ENCODE measurements at regions not wholly inside any gene's neighbourhood (a gene's known extent, or its start where the extent isn't known, plus 50 kb on each side); places are given as distances from the start of the nearest gene placed in this dataset.
"Not testable (repeated sequence)": the region's sequence is repeated elsewhere in the genome, so short reads cannot be mapped to it uniquely, and the experiment has no call there.

- CTCF ChIA-PET: no interaction called here
- Histone ChIP-seq H3K4me3 (replicated peaks in 1 of 3; ENCODE audit: insufficient read depth in 1 of 3, low read depth in 1 of 3, low read length in 3 of 3) (no peak overlapping the region), H3K27ac (ENCODE audit: insufficient read depth, low read depth, low read length) (no peak overlapping the region), H2AFZ (ENCODE audit: low read depth, low read length) (no peak overlapping the region), H3K79me2 (ENCODE audit: control insufficient read depth, insufficient read depth, low read length) (no peaks in the 10 kb centered on the region), H3K36me3 (ENCODE audit: control insufficient read depth in 2 of 2, extremely low read depth in 1 of 2, insufficient read depth in 2 of 2, low read length in 2 of 2) (no peaks in the 10 kb centered on the region), H3K27me3 (ENCODE audit: control insufficient read depth in 2 of 2, insufficient read depth in 2 of 2, low read length in 2 of 2) (no peaks in the 10 kb centered on the region), H3K9ac (replicated peaks; ENCODE audit: extremely low read depth, insufficient read depth, low read length) (no peak overlapping the region), H3K9me1 (replicated peaks; ENCODE audit: control insufficient read depth, extremely low read depth, insufficient read depth, low read length) (no peaks in the 10 kb centered on the region), H4K20me1 (replicated peaks; ENCODE audit: control insufficient read depth, extremely low read depth, insufficient read depth, low read length) (no peaks in the 10 kb centered on the region), H3K4me1 (ENCODE audit: control insufficient read depth, extremely low read depth, insufficient read depth, low read length) (no peaks in the 10 kb centered on the region), H3K4me2 (ENCODE audit: insufficient read depth, low read length) (no peak overlapping the region), H3K9me3 (replicated peaks; ENCODE audit: control insufficient read depth, insufficient read depth, low read length) (no peaks in the 10 kb centered on the region)
- dilution Hi-C loops (cut with MboI; ENCODE audit: extremely low pct_ligation_motif_present, low sequenced_read_pairs): no loop called here
- no TSS peak for BruUV-seq (replicated peaks)
- FAIRE-seq (peak; percentile 61), DNase-seq (ENCODE audit: low read depth, low spot score) (no peak)
- POLR2A ChIA-PET: no interaction called here
- intact Hi-C loops (cut with micrococcal nuclease): no loop called here
- no peak for TF ChIP-seq POLR2A (IDR thresholded peaks at IDR 0.05; ENCODE audit: low read depth, low read length)
Measured at GRCh38 chrX:19245711-19246269, 97.9 kb upstream of the PDHA1 start.

- dilution Hi-C loops (cut with MboI; ENCODE audit: extremely low pct_ligation_motif_present, low sequenced_read_pairs): no loop called here
Measured at GRCh38 chrX:19256986-19257385, 86.7 kb upstream of the PDHA1 start.

DNA sequence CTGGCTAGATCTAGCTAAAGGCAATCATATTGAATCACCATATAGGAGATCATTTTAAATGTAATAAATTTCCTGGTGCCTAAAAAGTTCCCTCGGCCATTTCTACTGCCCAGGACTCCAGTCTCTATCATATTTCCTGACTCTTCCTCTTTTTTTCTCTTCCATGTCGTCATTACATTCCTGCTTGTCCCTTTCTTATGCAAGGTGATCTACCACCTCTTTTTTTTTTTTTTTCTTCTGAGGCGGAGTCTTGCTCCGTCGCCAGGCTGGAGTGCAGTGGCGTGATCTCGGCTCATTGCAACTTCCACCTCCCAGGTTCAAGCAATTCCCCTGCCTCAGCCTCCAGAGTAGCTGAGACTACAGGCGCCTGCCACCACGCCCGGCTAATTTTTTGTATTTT lies 82.7 kb upstream of the PDHA1 start:
- H4K20me1 ChIP-seq (replicated peaks; ENCODE audit: control insufficient read depth, extremely low read depth, insufficient read depth, low read length); FAIRE-seq; POLR2A ChIA-PET; H3K27me3 ChIP-seq (ENCODE audit: control insufficient read depth in 2 of 2, insufficient read depth in 2 of 2, low read length in 2 of 2); H3K4me2 ChIP-seq (ENCODE audit: insufficient read depth, low read length); H3K4me1 ChIP-seq (ENCODE audit: control insufficient read depth, extremely low read depth, insufficient read depth, low read length); H3K9me3 ChIP-seq (replicated peaks; ENCODE audit: control insufficient read depth, insufficient read depth, low read length); H3K79me2 ChIP-seq (ENCODE audit: control insufficient read depth, insufficient read depth, low read length); CTCF ChIA-PET; BruUV-seq (replicated peaks); H3K36me3 ChIP-seq (ENCODE audit: control insufficient read depth in 2 of 2, extremely low read depth in 1 of 2, insufficient read depth in 2 of 2, low read length in 2 of 2); H3K4me3 ChIP-seq (replicated peaks in 1 of 3; ENCODE audit: insufficient read depth in 1 of 3, low read depth in 1 of 3, low read length in 3 of 3); H3K9me1 ChIP-seq (replicated peaks; ENCODE audit: control insufficient read depth, extremely low read depth, insufficient read depth, low read length); H2AFZ ChIP-seq (ENCODE audit: low read depth, low read length); H3K9ac ChIP-seq (replicated peaks; ENCODE audit: extremely low read depth, insufficient read depth, low read length); H3K27ac ChIP-seq (ENCODE audit: insufficient read depth, low read depth, low read length); DNase-seq (ENCODE audit: low read depth, low spot score); intact Hi-C loops (cut with micrococcal nuclease); dilution Hi-C loops (cut with MboI; ENCODE audit: extremely low pct_ligation_motif_present, low sequenced_read_pairs): not testable (repeated sequence)

More at GRCh38 chrX:19256986-19257385, 86.7 kb upstream of the PDHA1 start:
- H3K4me1 ChIP-seq (ENCODE audit: control insufficient read depth, extremely low read depth, insufficient read depth, low read length): no peaks in the 10 kb centered on the region
- H3K27ac ChIP-seq (ENCODE audit: insufficient read depth, low read depth, low read length): no peak overlapping the region
- no peak for FAIRE-seq
- ChIA-PET POLR2A (no interaction called here), CTCF (no interaction called here)
- no peak for DNase-seq (ENCODE audit: low read depth, low spot score)
- TF ChIP-seq FOS (IDR thresholded peaks at IDR 0.05; ENCODE audit: borderline replicate concordance, insufficient read depth, low read length) (no peak), POLR2AphosphoS5 (IDR thresholded peaks at IDR 0.05; ENCODE audit: insufficient read depth, low read depth, low read length) (no peak), GATA2 (IDR thresholded peaks at IDR 0.05; ENCODE audit: insufficient read depth, insufficient read length, low read depth, low read length) (no peak), EZH2 (IDR thresholded peaks at IDR 0.05; ENCODE audit: borderline replicate concordance, low read depth, low read length, severe bottlenecking) (no peak), POLR2A (IDR thresholded peaks at IDR 0.05; ENCODE audit: low read depth, low read length) (no peak), MYC (IDR thresholded peaks at IDR 0.05; ENCODE audit: low read depth, low read length) (no peak)
- TF ChIP-seq, protein P1, sequence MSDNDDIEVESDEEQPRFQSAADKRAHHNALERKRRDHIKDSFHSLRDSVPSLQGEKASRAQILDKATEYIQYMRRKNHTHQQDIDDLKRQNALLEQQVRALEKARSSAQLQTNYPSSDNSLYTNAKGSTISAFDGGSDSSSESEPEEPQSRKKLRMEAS (IDR thresholded peaks at IDR 0.05; ENCODE audit: insufficient read depth, insufficient read length): no peak
- TF ChIP-seq, protein P2, sequence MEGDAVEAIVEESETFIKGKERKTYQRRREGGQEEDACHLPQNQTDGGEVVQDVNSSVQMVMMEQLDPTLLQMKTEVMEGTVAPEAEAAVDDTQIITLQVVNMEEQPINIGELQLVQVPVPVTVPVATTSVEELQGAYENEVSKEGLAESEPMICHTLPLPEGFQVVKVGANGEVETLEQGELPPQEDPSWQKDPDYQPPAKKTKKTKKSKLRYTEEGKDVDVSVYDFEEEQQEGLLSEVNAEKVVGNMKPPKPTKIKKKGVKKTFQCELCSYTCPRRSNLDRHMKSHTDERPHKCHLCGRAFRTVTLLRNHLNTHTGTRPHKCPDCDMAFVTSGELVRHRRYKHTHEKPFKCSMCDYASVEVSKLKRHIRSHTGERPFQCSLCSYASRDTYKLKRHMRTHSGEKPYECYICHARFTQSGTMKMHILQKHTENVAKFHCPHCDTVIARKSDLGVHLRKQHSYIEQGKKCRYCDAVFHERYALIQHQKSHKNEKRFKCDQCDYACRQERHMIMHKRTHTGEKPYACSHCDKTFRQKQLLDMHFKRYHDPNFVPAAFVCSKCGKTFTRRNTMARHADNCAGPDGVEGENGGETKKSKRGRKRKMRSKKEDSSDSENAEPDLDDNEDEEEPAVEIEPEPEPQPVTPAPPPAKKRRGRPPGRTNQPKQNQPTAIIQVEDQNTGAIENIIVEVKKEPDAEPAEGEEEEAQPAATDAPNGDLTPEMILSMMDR (IDR thresholded peaks at IDR 0.05; ENCODE audit: extremely low read depth in 1 of 2, insufficient read depth in 1 of 2, low read depth in 1 of 2, low read length in 2 of 2): no peak
- H2AFZ ChIP-seq (ENCODE audit: low read depth, low read length): no peak overlapping the region
- no peaks in the 10 kb centered on the region for H4K20me1 ChIP-seq (replicated peaks; ENCODE audit: control insufficient read depth, extremely low read depth, insufficient read depth, low read length)
- no peaks in the 10 kb centered on the region for H3K27me3 ChIP-seq (ENCODE audit: control insufficient read depth in 2 of 2, insufficient read depth in 2 of 2, low read length in 2 of 2)
- H3K4me3 ChIP-seq (replicated peaks in 1 of 3; ENCODE audit: insufficient read depth in 1 of 3, low read depth in 1 of 3, low read length in 3 of 3): no peak overlapping the region
- no TSS peak for BruUV-seq (replicated peaks)
- no peak overlapping the region for H3K4me2 ChIP-seq (ENCODE audit: insufficient read depth, low read length)
- H3K9me3 ChIP-seq (replicated peaks; ENCODE audit: control insufficient read depth, insufficient read depth, low read length): no peaks in the 10 kb centered on the region
- H3K9me1 ChIP-seq (replicated peaks; ENCODE audit: control insufficient read depth, extremely low read depth, insufficient read depth, low read length): no peaks in the 10 kb centered on the region
- intact Hi-C loops (cut with micrococcal nuclease): no loop called here
- no peaks in the 10 kb centered on the region for H3K79me2 ChIP-seq (ENCODE audit: control insufficient read depth, insufficient read depth, low read length)
- no peaks in the 10 kb centered on the region for H3K36me3 ChIP-seq (ENCODE audit: control insufficient read depth in 2 of 2, extremely low read depth in 1 of 2, insufficient read depth in 2 of 2, low read length in 2 of 2)
- no peak overlapping the region for H3K9ac ChIP-seq (replicated peaks; ENCODE audit: extremely low read depth, insufficient read depth, low read length)
